AG10803 (cell line): ENCODE measurements at regions not wholly inside any gene's neighbourhood (a gene's known extent, or its start where the extent isn't known, plus 50 kb on each side); places are given as distances from the start of the nearest gene placed in this dataset.
A peak's percentile ranks its signal among the peaks of the same experiment; 100 is the strongest.

Source experiments
- DNase-seq: peaks from one replicate; pipeline ENCODE4 v3.0.0; 2010; ENCODE audit warnings: low read depth
- H3K4me3 ChIP-seq: 2 replicates; pipeline ENCODE4 v1.5.1; 2011; ENCODE audit warnings: mild to moderate bottlenecking, low read length, control low read depth
- TF ChIP-seq, protein P1 (sequence below): conservative IDR thresholded peaks from 2 replicates; pipeline ENCODE4 v1.5.1; 2011; ENCODE audit warnings: mild to moderate bottlenecking, low read length, control low read depth, inconsistent platforms

DNA sequence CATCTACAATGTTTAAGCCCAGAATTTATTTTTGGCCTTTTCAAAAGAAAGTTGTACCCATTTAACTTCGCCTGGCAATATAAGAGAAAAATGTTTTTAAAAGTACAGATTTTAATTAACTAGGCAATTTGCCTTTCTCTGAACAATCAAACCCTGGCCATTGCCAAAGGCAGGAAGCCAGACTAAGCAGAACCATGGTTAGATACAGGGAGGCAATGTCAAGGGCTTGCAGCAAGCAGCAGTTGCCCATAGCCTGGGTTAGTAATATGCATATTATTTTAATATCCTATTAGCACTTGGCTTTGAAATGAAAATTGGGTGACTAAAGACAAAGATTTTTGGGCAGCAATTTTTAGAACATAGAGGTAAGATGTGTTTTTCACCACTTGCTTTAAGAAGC, 51.1 kb upstream of the FRMD6 start:
- H3K4me3 ChIP-seq, result no peak overlapping the region
- TF ChIP-seq, protein P1, sequence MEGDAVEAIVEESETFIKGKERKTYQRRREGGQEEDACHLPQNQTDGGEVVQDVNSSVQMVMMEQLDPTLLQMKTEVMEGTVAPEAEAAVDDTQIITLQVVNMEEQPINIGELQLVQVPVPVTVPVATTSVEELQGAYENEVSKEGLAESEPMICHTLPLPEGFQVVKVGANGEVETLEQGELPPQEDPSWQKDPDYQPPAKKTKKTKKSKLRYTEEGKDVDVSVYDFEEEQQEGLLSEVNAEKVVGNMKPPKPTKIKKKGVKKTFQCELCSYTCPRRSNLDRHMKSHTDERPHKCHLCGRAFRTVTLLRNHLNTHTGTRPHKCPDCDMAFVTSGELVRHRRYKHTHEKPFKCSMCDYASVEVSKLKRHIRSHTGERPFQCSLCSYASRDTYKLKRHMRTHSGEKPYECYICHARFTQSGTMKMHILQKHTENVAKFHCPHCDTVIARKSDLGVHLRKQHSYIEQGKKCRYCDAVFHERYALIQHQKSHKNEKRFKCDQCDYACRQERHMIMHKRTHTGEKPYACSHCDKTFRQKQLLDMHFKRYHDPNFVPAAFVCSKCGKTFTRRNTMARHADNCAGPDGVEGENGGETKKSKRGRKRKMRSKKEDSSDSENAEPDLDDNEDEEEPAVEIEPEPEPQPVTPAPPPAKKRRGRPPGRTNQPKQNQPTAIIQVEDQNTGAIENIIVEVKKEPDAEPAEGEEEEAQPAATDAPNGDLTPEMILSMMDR, result no peak
- peak; percentile 31 for DNase-seq
